HG02840 (cell line): ENCODE measurements at regions not wholly inside any gene's neighbourhood (a gene's known extent, or its start where the extent isn't known, plus 50 kb on each side); places are given as distances from the start of the nearest gene placed in this dataset.
"Not testable (repeated sequence)": the region's sequence is repeated elsewhere in the genome, so short reads cannot be mapped to it uniquely, and the experiment has no call there.

Source experiments
- ATAC-seq: cut with Tn5 transposase; IDR thresholded peaks from one replicate; pipeline ENCODE4 v1.9.1; 2021; ENCODE audit warnings: mild to moderate bottlenecking, moderate library complexity, moderate number of reproducible peaks; ENCODE audit not compliant: unreplicated experiment, low FRiP score

GRCh38 chr13:83499286-83499685 is 383.0 kb downstream of the SLITRK1 start:
- no peak for ATAC-seq

GRCh38 chr13:83498481-83499190 is 383.6 kb downstream of the SLITRK1 start:
- no peak for ATAC-seq

GRCh38 chr13:83498045-83498444 is 384.2 kb downstream of the SLITRK1 start:
- ATAC-seq = no peak

- ATAC-seq = no peak
Observed at GRCh38 chr13:83496501-83496900, 385.8 kb downstream of the SLITRK1 start.

- no peak for ATAC-seq
Observed at GRCh38 chr13:83485101-83485500, 397.2 kb downstream of the SLITRK1 start.

- no peak for ATAC-seq
Observed at GRCh38 chr13:83471011-83471410, 411.3 kb downstream of the SLITRK1 start.

GRCh38 chr13:83470133-83470797 is 412.0 kb downstream of the SLITRK1 start:
- ATAC-seq = no peak

GRCh38 chr13:83453723-83454122 is 428.6 kb downstream of the SLITRK1 start:
- no peak for ATAC-seq

- no peak for ATAC-seq
Observed at GRCh38 chr13:83453300-83453699, 429.0 kb downstream of the SLITRK1 start.

GRCh38 chr13:83452292-83452950 is 429.9 kb downstream of the SLITRK1 start:
- no peak for ATAC-seq

- ATAC-seq = no peak
Observed at GRCh38 chr13:83450591-83450990, 431.7 kb downstream of the SLITRK1 start.

GRCh38 chr13:83449668-83450395 is 432.4 kb downstream of the SLITRK1 start:
- ATAC-seq = no peak

GRCh38 chr13:83440465-83440864 is 441.8 kb downstream of the SLITRK1 start:
- ATAC-seq = no peak

- not testable (repeated sequence) for ATAC-seq
Observed at GRCh38 chr13:83439464-83439863, 442.8 kb downstream of the SLITRK1 start.

GRCh38 chr13:83423861-83424260 is 458.4 kb downstream of the SLITRK1 start:
- no peak for ATAC-seq

- ATAC-seq = no peak
Observed at GRCh38 chr13:83423381-83423780, 458.9 kb downstream of the SLITRK1 start.

- no peak for ATAC-seq
Observed at GRCh38 chr13:83414393-83414792, 467.9 kb downstream of the SLITRK1 start.

GRCh38 chr13:83386609-83387008 is 495.7 kb downstream of the SLITRK1 start:
- ATAC-seq = no peak

GRCh38 chr13:83378908-83379307 is 503.4 kb downstream of the SLITRK1 start:
- ATAC-seq = no peak

GRCh38 chr13:83377491-83377890 is 504.8 kb downstream of the SLITRK1 start:
- no peak for ATAC-seq

GRCh38 chr13:83372786-83373185 is 509.5 kb downstream of the SLITRK1 start:
- no peak for ATAC-seq
